ENCODE measurements at regions not wholly inside any gene's neighbourhood (a gene's known extent, or its start where the extent isn't known, plus 50 kb on each side); places are given as distances from the start of the nearest gene placed in this dataset.

- TF ChIP-seq, protein P1, sequence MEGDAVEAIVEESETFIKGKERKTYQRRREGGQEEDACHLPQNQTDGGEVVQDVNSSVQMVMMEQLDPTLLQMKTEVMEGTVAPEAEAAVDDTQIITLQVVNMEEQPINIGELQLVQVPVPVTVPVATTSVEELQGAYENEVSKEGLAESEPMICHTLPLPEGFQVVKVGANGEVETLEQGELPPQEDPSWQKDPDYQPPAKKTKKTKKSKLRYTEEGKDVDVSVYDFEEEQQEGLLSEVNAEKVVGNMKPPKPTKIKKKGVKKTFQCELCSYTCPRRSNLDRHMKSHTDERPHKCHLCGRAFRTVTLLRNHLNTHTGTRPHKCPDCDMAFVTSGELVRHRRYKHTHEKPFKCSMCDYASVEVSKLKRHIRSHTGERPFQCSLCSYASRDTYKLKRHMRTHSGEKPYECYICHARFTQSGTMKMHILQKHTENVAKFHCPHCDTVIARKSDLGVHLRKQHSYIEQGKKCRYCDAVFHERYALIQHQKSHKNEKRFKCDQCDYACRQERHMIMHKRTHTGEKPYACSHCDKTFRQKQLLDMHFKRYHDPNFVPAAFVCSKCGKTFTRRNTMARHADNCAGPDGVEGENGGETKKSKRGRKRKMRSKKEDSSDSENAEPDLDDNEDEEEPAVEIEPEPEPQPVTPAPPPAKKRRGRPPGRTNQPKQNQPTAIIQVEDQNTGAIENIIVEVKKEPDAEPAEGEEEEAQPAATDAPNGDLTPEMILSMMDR (IDR thresholded peaks at IDR 0.05), result no peak
These were observed 128.0 kb downstream of the RIN2 start for GRCh38 chr20:19885939-19886660.

GRCh38 chr20:19886661-19887288 lies 128.7 kb downstream of the RIN2 start:
- TF ChIP-seq, protein P1 (IDR thresholded peaks at IDR 0.05), result no peak
- ATAC-seq (ENCODE audit: low FRiP score) (no peak), DNase-seq (ENCODE audit: low spot score) (no peak)

More at GRCh38 chr20:19885939-19886660, 128.0 kb downstream of the RIN2 start:
- DNase-seq (ENCODE audit: low spot score) (no peak), ATAC-seq (ENCODE audit: low FRiP score) (no peak)

GRCh38 chr20:19887556-19888268 lies 129.4 kb upstream of the NAA20 start:
- no peak for ATAC-seq (ENCODE audit: low FRiP score)
- DNase-seq (ENCODE audit: low spot score), result no peak
- TF ChIP-seq, protein P1 (IDR thresholded peaks at IDR 0.05), result no peak

GRCh38 chr20:19888269-19888671 lies 128.9 kb upstream of the NAA20 start:
- TF ChIP-seq, protein P1 (IDR thresholded peaks at IDR 0.05), result no peak
- ATAC-seq (ENCODE audit: low FRiP score), result no peak
- DNase-seq (ENCODE audit: low spot score), result no peak

GRCh38 chr20:19889011-19889953 lies 127.9 kb upstream of the NAA20 start:
- ATAC-seq (ENCODE audit: low FRiP score) (peak; percentile 62), DNase-seq (ENCODE audit: low spot score) (no peak)
- TF ChIP-seq, protein P1 (IDR thresholded peaks at IDR 0.05), result no peak

DNA sequence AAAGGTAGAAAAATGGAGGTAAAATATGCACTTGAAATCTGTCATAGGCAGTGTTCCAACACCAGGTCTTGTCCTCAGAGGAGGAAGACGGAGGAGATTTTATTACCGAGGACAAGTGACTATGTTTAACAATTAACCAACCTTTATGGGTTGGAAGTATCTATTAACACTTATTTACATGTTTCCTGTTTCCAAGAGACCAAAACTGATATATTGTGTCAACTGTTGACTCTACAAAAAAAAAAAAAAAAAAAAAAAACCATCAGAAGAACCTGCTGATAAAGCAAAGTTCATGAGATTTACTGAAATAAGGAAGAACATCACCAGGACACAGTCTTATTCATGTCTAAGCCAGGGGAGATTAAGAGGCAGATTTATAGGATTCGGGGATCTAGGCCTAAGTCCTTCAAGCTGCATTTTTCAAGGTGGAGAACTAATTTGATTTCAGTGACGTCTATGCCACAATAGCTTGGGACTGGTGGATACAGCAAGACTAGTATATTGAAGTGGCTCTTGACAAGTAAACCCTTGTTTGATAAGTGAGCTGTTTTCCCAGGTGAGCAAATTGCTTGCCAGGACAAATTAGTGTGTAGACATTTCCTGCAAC lies 126.6 kb upstream of the NAA20 start:
- TF ChIP-seq, protein P1 (IDR thresholded peaks at IDR 0.05), result no peak
- DNase-seq (ENCODE audit: low spot score), result no peak
- no peak for ATAC-seq (ENCODE audit: low FRiP score)

All from omental fat pad (tissue), 3 donors.